GM18858 (cell line): ENCODE measurements at regions not wholly inside any gene's neighbourhood (a gene's known extent, or its start where the extent isn't known, plus 50 kb on each side); places are given as distances from the start of the nearest gene placed in this dataset.

Source experiments
- ATAC-seq: cut with Tn5 transposase; IDR thresholded peaks from one replicate; pipeline ENCODE4 v1.9.1; 2021; ENCODE audit not compliant: unreplicated experiment

DNA sequence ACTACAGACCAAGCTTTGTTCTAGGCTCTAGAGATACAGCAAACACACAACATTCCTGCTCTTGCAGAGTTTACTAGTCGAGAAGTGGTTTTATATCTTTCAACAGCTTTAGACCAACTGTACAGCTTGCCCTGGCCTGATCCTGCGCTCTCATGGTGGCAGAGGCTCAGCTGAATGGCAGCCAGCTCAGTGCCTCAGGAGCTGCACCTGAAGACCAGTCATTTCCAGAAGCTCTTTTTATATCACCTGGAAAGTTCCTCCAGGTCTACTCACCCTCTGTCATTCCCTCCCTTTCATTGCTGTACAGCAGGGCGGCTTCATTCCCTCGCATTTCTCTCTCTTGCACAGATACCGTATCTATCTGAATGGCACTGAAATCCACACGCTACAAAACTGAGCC, 319.8 kb downstream of the GATA3 start:
- ATAC-seq: no peak

DNA sequence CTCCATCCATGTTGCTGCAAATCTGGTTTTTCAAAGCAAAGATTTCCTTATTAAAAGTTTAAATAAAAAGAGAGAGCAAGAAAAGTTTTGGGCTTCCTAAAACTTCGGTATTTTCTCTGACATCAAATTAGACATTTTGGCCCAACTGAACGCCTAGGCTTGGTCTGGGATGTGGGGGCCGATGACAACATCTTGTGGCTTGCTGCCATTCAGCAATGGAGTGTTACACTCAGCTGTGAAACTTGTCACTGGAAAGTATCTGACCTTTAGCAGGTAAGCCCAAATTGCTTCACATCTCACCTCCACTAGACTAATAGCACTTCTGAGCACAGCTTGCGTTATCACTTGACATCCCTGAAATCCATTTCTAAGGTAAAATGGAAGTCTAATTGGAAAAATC, 320.6 kb downstream of the GATA3 start:
- no peak for ATAC-seq

DNA sequence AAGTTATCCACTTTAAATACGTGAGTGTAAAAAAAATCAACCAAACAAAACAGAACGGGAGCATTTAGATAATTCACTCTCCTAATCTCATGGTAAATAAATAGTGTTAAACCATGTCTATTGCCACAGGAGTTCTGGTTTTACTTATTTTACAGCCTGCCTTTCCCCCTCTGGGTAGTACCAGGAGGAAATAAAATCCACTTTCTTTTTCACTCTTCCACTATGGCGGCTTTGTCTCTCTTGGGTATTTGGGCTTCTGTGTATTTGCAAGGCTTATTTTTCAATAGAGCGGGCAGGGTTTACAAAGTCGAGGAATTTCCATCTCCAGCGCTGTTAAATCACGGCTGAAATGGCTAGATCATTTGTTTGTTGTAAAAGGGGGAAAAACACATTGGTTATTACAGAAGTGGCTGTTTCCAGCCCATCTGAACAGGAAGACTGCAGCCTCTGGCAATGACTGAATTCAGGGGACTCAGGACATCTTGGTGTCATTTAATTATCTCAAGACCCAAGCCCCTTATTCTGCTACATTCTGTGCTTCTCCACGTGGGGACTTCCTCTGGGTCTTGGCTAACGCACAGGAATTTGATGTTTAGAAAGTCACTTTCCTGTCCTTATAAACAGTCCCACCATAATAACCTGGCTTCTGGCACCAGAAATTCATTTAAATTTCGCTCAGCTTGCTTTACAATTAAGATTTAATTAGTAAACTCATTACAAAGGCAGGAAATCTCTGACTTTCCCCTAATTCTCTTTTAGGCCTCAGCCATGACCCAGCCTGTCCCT, 323.9 kb downstream of the GATA3 start:
- ATAC-seq: no peak

DNA sequence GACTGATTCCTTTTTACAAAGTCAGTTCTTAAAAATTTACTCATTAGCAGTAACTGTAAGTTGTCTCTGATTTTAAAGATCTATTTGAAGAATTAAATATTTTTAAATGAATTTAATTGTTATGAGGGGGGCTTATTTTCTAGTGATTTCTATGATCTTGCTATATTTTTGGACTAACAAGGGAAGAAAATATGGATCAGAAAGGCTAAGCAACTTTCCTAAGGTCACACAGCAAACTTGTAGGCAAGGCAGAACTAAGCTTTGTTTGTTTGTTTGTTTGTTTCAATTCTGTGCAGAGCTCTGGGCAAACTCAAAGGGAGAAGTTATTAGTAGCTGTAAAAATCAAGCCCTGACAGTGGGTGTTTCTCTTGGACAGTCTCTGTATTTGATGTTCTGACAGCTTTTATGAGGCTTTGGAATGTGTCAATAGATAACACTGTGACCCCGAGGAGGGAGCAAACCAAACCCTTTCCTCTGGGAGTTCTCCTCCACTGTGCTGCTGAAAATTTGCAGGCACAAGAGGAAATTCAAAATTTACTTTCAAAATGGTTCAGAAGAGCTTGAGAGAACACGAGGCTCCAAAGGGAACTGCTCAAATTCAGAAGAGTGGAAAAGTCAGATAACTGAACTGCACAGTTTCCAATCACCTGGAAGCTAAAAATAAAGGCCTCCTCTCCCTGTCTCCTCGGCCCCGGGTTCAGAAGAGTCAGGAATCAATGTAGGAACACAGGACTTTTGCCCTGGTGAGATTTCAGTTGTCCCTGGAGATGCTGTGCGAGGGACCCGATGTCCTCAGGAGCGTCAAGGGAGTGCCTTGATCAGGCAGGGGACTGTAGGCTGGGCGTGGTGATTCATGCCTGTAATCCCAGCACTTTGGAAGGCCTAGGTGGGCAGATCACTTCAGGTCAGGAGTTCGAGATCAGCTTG, 325.7 kb downstream of the GATA3 start:
- ATAC-seq: no peak

DNA sequence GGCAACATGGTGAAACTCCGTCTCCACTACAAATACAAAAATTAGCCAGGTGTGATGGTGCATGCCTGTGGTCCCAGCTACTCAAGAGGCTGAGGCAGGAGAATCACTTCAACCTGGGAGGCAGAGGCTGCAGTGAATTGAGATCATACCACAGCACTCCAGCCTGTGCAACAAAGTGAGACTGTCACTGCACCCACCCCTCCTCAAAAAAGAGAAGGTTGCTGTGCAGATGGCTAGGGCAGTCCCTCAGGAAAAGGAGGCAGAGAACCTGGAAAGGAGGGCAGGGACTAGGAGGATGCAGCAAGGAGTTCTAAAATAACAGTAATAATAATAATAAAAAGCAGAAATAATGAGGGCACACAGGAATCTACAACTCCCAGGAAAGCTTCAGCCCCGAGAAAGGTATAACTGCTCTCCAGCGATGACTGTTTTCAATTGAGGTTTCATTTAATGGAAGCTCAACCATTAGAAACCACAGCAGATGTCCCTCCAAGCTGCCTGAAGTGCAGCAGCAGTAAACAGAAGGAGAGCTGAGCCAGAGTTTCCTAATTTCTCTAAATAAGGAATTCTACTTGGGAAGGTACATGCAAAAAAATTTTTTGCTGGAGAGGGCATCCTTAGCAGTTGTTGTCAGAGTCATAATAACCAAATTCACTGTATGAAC, 326.5 kb downstream of the GATA3 start:
- no peak for ATAC-seq

DNA sequence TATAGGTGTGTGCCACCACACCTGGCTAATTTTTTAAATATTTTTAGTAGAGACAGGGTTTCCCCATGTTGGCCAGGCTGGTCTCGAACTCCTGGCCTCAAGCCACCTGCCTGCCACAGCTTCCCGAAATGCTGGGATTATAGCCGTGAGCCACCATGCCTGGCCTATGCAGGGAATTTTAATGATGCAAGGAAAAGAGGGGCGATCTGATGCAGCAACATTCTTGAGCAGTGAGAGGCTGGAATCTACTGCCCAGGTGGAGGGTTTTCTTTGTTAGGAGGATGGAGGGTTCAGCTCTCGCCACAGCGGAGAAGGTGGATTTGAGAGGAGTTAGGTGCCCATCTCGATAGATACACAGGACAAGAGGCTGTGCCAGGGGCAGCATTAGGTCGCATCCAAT, 332.3 kb downstream of the GATA3 start:
- no peak for ATAC-seq

DNA sequence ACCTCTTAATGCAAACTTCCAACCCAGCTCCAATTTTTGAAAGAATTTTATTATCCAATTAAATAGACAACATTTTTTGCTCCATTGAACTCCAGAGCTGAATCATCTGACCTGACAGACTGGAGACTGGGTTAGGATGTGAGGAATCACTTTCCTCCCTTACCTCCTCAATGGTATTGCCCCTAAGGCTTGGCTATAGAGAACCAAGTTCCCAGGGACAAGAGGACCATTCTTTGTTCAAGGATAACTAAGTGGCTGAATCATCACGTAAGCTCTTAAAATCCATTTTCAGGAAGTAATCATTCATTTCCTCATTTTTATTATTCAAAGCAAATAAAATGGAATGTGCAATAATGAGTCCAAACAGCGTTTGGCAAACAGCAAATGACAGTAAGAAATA, 335.1 kb downstream of the GATA3 start:
- ATAC-seq: no peak

DNA sequence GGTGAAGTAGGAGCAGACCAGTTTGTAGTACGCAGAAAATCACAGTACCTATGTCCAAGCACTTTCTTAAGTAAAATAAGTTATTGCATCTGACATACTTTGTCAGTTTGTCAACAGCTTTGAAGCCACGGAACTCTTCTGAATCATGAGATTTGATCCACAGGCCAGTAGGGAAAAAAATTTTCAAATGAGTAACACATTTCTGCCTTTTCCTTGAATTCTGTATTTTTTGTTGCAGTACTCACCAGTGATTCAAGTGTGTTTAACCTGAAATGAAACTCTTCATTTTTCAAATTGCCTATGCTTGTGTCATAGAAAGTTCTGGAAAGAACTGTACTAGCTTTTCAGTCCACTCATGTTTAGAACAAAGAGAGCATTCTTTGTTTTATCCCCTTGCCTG, 337.7 kb downstream of the GATA3 start:
- ATAC-seq: no peak

DNA sequence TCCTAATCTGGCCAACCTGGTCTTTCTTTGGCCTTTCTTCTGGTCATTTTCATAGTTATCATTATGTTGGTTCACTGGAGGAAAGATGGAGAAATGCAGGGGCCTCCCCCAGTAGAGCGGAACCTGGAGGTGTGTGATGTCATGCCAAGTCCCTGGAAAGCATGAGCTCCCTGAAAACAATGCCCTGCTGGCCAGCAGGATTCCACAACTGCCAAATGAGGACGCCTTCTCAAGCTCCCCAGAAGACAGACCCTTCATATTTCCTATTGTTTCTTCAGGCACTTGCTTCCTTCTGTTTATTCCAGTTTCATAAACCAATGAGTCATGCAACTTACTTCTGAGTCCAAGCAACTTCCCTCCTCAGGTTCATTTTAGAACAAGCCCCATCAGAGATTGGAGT, 339.0 kb downstream of the GATA3 start:
- ATAC-seq: no peak

DNA sequence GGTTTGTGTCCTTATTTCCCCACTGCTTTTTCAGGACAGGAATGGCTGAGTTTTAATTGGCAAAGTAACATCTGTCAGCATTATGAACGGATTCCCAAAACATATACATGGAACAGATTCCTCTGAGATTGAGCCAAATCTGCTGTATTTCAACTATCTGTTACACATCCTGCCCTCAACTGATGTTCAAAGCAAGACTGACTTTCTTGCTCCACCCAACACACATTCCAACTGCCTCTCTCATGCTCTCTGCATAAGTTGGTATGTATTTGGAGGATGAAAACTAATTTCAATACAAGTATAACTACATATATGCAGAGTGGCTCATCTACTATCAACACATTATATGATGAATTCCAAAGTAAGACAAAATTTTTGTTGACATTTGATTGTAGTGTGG, 342.2 kb downstream of the GATA3 start:
- ATAC-seq: no peak

DNA sequence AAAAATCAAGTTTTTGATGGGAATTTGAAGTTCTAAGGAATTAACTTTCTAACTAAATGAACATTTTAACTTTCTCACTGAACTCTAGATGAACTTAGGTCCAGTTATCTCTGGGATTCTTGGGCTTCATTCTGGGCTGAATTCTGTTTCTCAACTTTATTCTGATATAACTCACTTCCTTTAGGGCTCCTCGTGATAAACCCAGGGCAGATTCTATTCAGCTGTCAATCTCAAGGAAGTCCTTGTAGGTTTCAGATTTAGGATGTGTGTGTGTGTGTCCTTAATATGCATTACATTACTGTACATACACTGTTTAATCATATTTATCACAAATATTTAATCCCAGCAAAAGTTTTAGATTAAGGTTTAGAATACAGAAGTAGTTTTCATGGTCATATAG, 344.3 kb downstream of the GATA3 start:
- ATAC-seq: no peak

DNA sequence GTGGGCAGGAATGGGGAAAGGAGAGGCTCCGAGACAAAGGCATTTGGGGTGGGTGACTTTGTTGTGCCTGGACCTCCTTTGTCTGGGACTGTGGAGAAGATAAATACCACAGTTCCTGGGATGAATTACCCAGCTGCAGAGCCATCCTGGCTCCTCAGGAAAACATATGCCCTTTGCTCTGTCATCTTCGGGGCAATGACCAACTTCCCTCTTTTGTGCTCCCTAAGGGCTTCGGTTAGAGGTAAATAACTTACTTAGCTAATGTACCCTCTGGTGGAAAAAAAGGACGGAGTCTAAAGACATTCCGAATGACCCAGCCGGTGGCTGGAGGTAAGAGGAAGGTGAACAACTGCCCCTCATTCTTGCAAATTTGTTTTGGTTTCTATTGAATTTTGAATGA, 345.7 kb downstream of the GATA3 start:
- no peak for ATAC-seq

DNA sequence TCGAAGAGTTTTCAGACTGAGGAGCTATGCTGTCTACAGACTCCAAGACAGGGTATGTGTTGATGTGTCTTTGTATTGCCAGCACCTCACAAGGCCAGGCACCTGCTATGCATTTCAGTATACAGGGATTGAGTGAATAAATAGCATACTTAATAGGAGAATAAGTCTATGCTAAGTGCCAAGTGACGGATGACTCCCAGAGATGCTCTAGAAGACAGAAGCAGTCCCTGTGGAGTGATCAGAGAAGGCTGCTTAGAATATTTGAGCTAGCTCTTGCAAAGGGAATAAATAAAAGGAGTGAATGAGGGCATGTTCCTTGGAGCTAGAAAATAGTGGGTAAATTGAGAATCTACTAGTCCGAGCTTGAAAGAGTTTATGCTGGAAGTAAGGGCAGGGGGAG, 346.4 kb downstream of the GATA3 start:
- no peak for ATAC-seq

DNA sequence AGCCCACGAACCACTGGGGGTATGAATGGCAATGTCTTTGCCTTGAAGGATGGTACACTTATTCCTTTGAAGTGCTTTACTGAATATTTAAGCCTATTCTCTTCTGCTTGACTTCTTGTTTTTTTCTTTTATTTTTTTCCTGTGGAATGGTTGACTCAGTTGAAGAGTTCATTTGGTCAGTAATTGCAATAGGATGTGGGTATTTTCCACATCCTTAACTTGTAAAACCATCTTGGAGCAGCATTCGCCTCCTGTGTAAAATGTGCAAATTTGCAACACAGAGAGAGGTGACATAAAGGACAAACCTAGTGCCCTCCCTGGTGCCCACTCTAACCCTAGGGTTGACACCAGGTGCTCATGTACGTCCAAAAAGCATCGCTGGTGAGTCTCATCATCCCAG, 347.0 kb downstream of the GATA3 start:
- ATAC-seq: no peak

DNA sequence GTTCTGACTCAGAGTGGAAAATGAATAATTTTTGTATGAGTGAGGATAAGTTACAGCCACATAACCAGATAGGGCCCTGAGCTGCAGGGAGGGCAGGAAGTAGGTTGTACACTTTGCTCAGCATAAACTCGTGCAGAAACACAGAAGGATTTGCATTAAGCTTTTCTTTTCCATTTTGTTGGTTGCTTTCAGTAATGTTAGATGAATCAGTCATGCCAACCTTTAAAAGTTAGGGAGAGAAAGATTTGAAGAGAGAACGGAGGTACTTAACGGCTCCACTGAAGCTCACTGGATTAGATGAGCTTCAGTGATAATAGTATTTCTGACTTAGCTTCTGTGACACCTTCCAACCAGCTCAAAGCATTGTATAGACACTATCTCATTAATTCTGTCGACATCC, 348.1 kb downstream of the GATA3 start:
- ATAC-seq: no peak

DNA sequence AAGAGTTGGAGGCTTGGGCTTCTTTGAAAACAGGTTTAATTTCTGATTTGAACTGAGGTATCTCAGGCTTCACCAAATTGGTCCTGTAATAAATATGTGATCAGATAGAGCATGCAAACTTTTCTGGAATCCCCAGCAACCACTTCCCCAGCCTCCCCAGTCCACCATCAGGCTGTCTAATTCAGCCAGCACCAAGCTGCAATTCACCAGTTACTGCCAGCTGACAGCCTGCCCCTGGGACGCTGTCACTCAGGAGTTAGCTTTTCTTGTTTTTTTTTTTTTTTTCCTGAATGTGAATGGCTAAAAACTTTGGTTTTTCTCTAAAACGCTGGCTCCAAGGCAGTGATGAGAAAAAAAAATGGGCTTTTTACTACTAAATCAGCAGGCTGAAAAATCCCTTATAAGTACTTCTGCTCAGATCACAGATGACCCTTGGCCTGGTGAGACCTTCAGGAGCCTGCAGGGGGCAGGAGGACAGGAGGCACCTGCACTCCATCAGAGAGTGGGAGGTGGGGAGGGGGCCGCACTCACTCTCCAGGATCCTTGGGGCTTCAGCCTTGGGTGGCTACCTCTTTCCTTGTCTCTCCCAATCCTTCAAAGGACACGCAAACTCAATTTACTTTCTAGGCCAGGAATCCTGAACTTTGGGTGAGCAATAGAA, 349.4 kb downstream of the GATA3 start:
- no peak for ATAC-seq

DNA sequence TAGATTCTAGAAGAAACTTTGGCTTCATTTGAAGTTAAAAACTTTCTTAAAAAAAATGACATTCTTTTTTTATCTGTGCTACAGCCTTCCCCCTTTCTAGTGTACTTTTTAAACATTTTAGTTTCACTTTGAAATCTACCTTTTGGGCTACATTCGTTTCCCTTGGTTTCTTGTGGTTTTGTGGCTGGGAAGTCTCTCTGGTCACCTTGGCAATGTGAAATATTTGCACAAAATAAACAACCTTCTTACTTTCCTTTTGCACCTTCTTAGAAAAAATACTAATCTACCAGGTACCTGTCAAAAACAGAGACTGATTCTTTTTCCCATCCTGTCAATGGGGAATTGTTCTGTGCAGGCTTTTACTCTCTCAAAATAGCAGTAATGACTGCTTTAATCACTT, 350.2 kb downstream of the GATA3 start:
- peak; percentile 75 for ATAC-seq

DNA sequence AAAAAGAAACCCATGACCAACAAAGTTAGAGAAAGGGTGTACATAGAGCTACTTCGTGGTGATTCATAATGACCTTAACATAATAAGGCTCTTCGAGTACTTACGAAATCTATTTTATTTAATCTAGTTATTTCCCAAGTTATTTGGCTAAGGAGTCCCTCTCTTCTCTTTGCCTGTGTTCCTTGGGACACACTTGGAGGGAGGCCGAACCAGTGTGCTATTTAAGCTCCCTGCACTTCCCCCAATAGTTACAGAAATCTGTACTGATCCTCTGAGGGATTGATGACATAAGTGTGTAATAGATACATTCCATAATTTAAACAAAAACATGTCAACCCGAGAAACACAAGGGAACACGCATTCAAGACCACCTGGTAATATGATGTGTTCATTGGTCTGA, 351.1 kb downstream of the GATA3 start:
- ATAC-seq: no peak

DNA sequence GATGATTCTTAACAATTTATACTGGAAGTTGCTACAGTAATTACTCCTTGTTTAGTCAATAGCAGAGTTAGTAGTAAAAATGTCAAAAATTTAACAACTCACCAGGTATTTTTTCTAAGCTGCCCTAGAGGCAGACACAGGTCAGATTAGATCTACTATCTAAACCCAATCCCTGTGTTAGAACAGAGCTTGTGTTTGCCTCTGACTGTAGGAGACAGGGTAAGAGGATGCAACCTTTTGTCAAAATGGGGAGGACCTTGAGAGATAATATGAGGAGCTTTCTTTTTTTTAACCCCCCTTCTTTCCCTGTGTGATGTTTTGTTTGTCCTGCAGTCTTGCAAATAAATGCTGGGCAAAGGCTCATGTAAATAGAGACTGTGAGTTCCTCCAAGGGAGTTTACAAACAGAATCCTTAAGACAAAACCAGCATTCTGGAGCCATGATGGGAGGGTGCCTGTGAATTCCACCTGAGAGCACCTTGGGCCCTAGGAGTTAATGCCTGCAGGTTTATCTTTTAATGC, 353.1 kb downstream of the GATA3 start:
- ATAC-seq: no peak

DNA sequence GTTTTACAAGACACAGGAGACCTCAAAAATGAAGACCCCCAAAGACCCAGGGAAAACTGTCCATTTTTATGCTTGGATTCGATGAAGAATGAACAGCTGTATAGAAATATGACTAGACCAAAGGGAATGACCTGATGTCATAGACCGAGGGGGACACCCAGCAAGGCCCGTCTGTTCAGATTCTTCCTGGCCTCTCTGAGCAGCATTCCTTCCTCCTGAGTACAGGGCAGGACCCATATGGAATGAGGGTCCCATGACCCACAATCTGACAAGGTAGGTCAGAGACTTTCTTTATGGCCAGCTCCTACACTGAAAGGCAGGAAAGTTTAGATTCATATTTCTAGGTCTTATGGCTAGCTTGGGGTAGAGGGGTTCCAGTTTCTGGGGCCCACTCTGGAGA, 356.0 kb downstream of the GATA3 start:
- no peak for ATAC-seq

DNA sequence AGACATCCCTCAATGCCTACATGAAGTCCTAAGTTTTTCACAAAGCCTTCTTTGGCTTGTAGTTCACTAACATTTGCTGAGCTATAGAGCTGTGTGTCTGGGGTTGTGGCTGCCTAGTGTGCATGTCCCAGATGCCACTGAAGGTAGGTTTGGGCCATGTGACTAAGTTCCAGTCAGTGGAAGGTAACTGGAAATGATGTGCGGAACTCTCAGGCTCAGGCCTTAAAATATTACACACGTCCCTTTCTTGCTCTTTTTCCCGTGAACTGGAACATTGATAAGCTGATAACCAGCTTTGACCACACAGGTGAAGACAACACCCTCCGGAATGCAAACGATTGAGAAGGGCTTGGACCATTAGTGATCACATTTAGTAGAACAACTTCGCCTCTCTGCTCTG, 358.1 kb downstream of the GATA3 start:
- ATAC-seq: no peak
